HCT116 (cell line): ENCODE measurements at regions not wholly inside any gene's neighbourhood (a gene's known extent, or its start where the extent isn't known, plus 50 kb on each side); places are given as distances from the start of the nearest gene placed in this dataset.

Experiments used
- ATAC-seq: fragments of 200-7000 bp; cut with Tn5 transposase; 2 replicates; pipeline ENCODE4 v1.9.1; 2020; ENCODE audit warnings: mild to moderate bottlenecking, moderate library complexity
- BruUV-seq: library from RNA; stranded (reverse); fragments of 400-500 nt; replicated peaks from 2 replicates; lab custom pipeline; 2021; lab: Mats Ljungman, UMichigan
- CTCF ChIA-PET: fragments of 300-600 bp; sonication (Branson Sonifier 250); formaldehyde crosslinking; loops from one replicate; lab custom pipeline; 2021; ENCODE audit warnings: antibody characterized with exemption; lab: Charles Lee
- POLR2A ChIA-PET: fragments of 300-600, 350-600 bp; sonication (Branson Sonifier 250); formaldehyde crosslinking; loops from one replicate; lab custom pipeline; 2021; ENCODE audit warnings: antibody characterized with exemption; lab: Charles Lee
- RAD21 ChIA-PET, 2 experiments: fragments of 300-600 bp; sonication (Branson Sonifier 250); formaldehyde crosslinking; loops; one replicate each; lab custom pipeline; 2023; ENCODE audit warnings: low total read pairs in 2 of 2; ENCODE audit not compliant: uncharacterized antibody in 2 of 2, unreplicated experiment in 2 of 2, low non-redundant PET in 1 of 2; lab: Charles Lee
- DNase-seq: peaks from one replicate; pipeline ENCODE4 v3.0.0-alpha.2; 2010; ENCODE audit warnings: low read depth, low spot score
- H2AFZ ChIP-seq: fragments of 200-600 bp; shearing (Covaris generic), sonication (generic); 2 replicates; pipeline ENCODE4 v1.6.1; 2017; ENCODE audit warnings: low read depth, mixed run types, mixed read lengths, antibody characterized with exemption, low read length; ENCODE audit not compliant: poor library complexity, severe bottlenecking
- H3K27ac ChIP-seq: 2 replicates; pipeline ENCODE4 v1.5.1; 2012; ENCODE audit warnings: low read depth, low read length
- H3K27me3 ChIP-seq: fragments of 200-600 bp; sonication (generic); 2 replicates; pipeline ENCODE4 v1.6.1; 2016; ENCODE audit warnings: mixed run types, low read length, mixed read lengths; ENCODE audit not compliant: insufficient read depth
- H3K36me3 ChIP-seq, 2 experiments: fragments of 200-500 bp in 1 of 2; fragments of 200-600 bp in 1 of 2; sonication (Bioruptor generic) in 1 of 2; sonication (generic) in 1 of 2; 2 replicates each; pipeline versions ENCODE4 v1.5.1 to v1.6.1; 2014 to 2016; ENCODE audit warnings: low read length in 2 of 2, inconsistent platforms in 1 of 2, mixed read lengths in 1 of 2, mixed run types in 1 of 2; ENCODE audit not compliant: insufficient read depth in 2 of 2, control insufficient read depth in 1 of 2
- H3K4me1 ChIP-seq, 2 experiments: fragments of 200-600 bp in 1 of 2; sonication (generic) in 1 of 2; 2 replicates each; pipeline versions ENCODE4 v1.5.1 to v1.6.1; 2012 to 2017; ENCODE audit warnings: low read length in 2 of 2, inconsistent platforms in 1 of 2, mild to moderate bottlenecking in 1 of 2, mixed read lengths in 1 of 2, mixed run types in 1 of 2, moderate library complexity in 1 of 2; ENCODE audit not compliant: insufficient read depth in 2 of 2, control insufficient read depth in 1 of 2
- H3K4me2 ChIP-seq: fragments of 200-600 bp; sonication (generic); 2 replicates; pipeline ENCODE4 v1.6.1; 2017; ENCODE audit warnings: mixed run types, low read length, mixed read lengths
- H3K4me3 ChIP-seq, 2 experiments: fragments of 200-600 bp in 1 of 2; sonication (generic) in 1 of 2; replicated peaks in 1 of 2; 2 replicates each; pipeline ENCODE4 v1.5.1; 2011 to 2016; ENCODE audit warnings: low read length in 2 of 2, control low read depth in 1 of 2, low read depth in 1 of 2, mild to moderate bottlenecking in 1 of 2, mixed read lengths in 1 of 2, mixed run types in 1 of 2
- H3K79me2 ChIP-seq: fragments of 200-600 bp; sonication (generic); 2 replicates; pipeline ENCODE4 v1.6.1; 2017; ENCODE audit warnings: mild to moderate bottlenecking, mixed run types, low read length, moderate library complexity, mixed read lengths; ENCODE audit not compliant: insufficient read depth
- H3K9ac ChIP-seq: fragments of 200-600 bp; sonication (generic); 2 replicates; pipeline ENCODE4 v1.6.1; 2016; ENCODE audit warnings: low read length, mixed read lengths
- H3K9me2 ChIP-seq: fragments of 200-600 bp; sonication (generic), shearing (Covaris generic); 2 replicates; pipeline ENCODE4 v1.6.1; 2017; ENCODE audit warnings: mixed run types, mild to moderate bottlenecking, moderate library complexity; ENCODE audit not compliant: insufficient read depth
- H3K9me3 ChIP-seq, 2 experiments: fragments of 200-500 bp in 1 of 2; fragments of 200-600 bp in 1 of 2; sonication (Bioruptor generic) in 1 of 2; sonication (generic) in 1 of 2; 2 replicates each; pipeline ENCODE4 v1.6.1; 2014 to 2017; ENCODE audit warnings: low read length in 2 of 2, mixed read lengths in 2 of 2, inconsistent platforms in 1 of 2, low read depth in 1 of 2, mild to moderate bottlenecking in 1 of 2, mixed run types in 1 of 2, moderate library complexity in 1 of 2; ENCODE audit not compliant: control insufficient read depth in 1 of 2, insufficient read depth in 1 of 2
- H4K20me1 ChIP-seq: fragments of 200-600 bp; sonication (generic), shearing (Covaris generic); 2 replicates; pipeline ENCODE4 v1.6.1; 2017; ENCODE audit warnings: mixed run types, mild to moderate bottlenecking, moderate library complexity; ENCODE audit not compliant: insufficient read depth
- ATF3 ChIP-seq: IDR thresholded peaks from 2 replicates; pipeline ENCODE4 v1.6.1; 2012
- CBX3 ChIP-seq: IDR thresholded peaks from 2 replicates; pipeline ENCODE4 v1.6.1; 2012; ENCODE audit warnings: low read depth
- CEBPB ChIP-seq: IDR thresholded peaks from 2 replicates; pipeline ENCODE4 v1.6.1; 2012; ENCODE audit warnings: low read depth
- EGR1 ChIP-seq: IDR thresholded peaks from 2 replicates; pipeline ENCODE4 v1.6.1; 2012; ENCODE audit warnings: low read depth
- ELF1 ChIP-seq: IDR thresholded peaks from 2 replicates; pipeline ENCODE4 v1.6.1; 2012; ENCODE audit warnings: low read depth, borderline replicate concordance
- EZH2 ChIP-seq: fragments of 200-600 bp; sonication (generic); IDR thresholded peaks from 2 replicates; pipeline ENCODE4 v1.6.1; 2017; ENCODE audit warnings: antibody characterized with exemption, mixed run types
- EZH2phosphoT487 ChIP-seq: fragments of 200-600 bp; IDR thresholded peaks from 2 replicates; pipeline ENCODE4 v1.6.1; 2018; ENCODE audit warnings: antibody characterized with exemption, borderline replicate concordance
- FOSL1 ChIP-seq: IDR thresholded peaks from 2 replicates; pipeline ENCODE4 v1.6.1; 2012; ENCODE audit warnings: low read depth
- JUND ChIP-seq: IDR thresholded peaks from 2 replicates; pipeline ENCODE4 v1.6.1; 2012
- POLR2AphosphoS5 ChIP-seq: IDR thresholded peaks from 2 replicates; pipeline ENCODE4 v1.6.1; 2011; ENCODE audit warnings: mild to moderate bottlenecking, low read depth, low read length, moderate library complexity
- SIN3A ChIP-seq: IDR thresholded peaks from 2 replicates; pipeline ENCODE4 v1.6.1; 2012; ENCODE audit warnings: low read depth
- TCF7L2 ChIP-seq: IDR thresholded peaks from 2 replicates; pipeline ENCODE4 v1.7.0; 2011; ENCODE audit warnings: borderline replicate concordance, inconsistent platforms; ENCODE audit not compliant: insufficient read depth, insufficient read length; ENCODE audit errors: extremely low read depth
- ZFX ChIP-seq: fragments of 450-650 bp; IDR thresholded peaks from 2 replicates; pipeline ENCODE4 v1.6.1; 2017
- intact Hi-C: fragments of 100-400 bp; cut with micrococcal nuclease; formaldehyde crosslinking; loops from 2 replicates; pipeline ENCODE4 v1.10.0; 2022
- TF ChIP-seq, protein P1 (sequence below): IDR thresholded peaks from 2 replicates; pipeline ENCODE4 v1.6.1; 2011; ENCODE audit warnings: mild to moderate bottlenecking, low read length, moderate library complexity; ENCODE audit not compliant: insufficient replicate concordance; ENCODE audit errors: extremely low read depth
- TF ChIP-seq, protein P2 (sequence below): IDR thresholded peaks from 2 replicates; pipeline ENCODE4 v1.6.1; 2012; ENCODE audit warnings: low read depth

GRCh38 chr10:33536508-33536907, 202.0 kb upstream of the NRP1 start:
- no peak for ATAC-seq
- no peaks in the 10 kb centered on the region for H3K9me3 ChIP-seq
- no peaks in the 10 kb centered on the region for H3K4me1 ChIP-seq
- H3K36me3 ChIP-seq: no peaks in the 10 kb centered on the region
- H3K4me2 ChIP-seq: no peak overlapping the region
- no peak overlapping the region for H2AFZ ChIP-seq
- no peaks in the 10 kb centered on the region for H3K27me3 ChIP-seq
- POLR2A ChIA-PET: no interaction called here
- intact Hi-C loops: no loop called here
- CTCF ChIA-PET: no interaction called here
- no peaks in the 10 kb centered on the region for H3K79me2 ChIP-seq
- BruUV-seq: no TSS peak
- H3K9me2 ChIP-seq: no peaks in the 10 kb centered on the region
- no peak overlapping the region for H3K27ac ChIP-seq
- DNase-seq: no peak
- H4K20me1 ChIP-seq: no peaks in the 10 kb centered on the region
- TF ChIP-seq CEBPB (no peak), ATF3 (no peak), CBX3 (no peak), POLR2AphosphoS5 (no peak), EZH2 (no peak), EGR1 (no peak), ELF1 (no peak)
- TF ChIP-seq, protein P1, sequence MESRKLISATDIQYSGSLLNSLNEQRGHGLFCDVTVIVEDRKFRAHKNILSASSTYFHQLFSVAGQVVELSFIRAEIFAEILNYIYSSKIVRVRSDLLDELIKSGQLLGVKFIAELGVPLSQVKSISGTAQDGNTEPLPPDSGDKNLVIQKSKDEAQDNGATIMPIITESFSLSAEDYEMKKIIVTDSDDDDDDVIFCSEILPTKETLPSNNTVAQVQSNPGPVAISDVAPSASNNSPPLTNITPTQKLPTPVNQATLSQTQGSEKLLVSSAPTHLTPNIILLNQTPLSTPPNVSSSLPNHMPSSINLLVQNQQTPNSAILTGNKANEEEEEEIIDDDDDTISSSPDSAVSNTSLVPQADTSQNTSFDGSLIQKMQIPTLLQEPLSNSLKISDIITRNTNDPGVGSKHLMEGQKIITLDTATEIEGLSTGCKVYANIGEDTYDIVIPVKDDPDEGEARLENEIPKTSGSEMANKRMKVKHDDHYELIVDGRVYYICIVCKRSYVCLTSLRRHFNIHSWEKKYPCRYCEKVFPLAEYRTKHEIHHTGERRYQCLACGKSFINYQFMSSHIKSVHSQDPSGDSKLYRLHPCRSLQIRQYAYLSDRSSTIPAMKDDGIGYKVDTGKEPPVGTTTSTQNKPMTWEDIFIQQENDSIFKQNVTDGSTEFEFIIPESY: no peak
- RAD21 ChIA-PET: no interaction called here
- H3K4me3 ChIP-seq: no peak overlapping the region
- no peak overlapping the region for H3K9ac ChIP-seq

DNA sequence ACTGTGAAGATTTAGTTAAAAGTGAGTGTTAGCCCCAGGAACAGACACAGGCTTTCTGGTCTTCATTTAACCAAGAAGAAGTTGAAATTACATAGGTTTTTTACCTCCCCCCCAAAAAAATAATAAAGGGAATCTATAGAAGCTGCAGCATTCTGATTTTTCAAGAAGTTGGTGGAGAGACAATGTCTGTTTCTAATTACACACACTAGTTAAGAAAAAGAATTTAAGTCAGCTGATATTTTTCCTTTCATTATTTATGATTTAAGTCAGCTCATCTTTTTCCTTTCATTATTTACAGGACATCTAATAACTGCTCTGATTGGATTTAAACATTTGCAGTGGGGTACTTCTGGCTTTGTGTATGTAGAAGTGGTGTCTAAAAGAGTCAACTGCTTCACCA, 201.4 kb upstream of the NRP1 start:
- H3K9me2 ChIP-seq: no peaks in the 10 kb centered on the region
- H3K9ac ChIP-seq: no peak overlapping the region
- no peak for DNase-seq
- ChIA-PET CTCF (interaction anchor here (0.6 kb wide), 1 partner anchor 68 kb away, joined by 3 read pairs; no protein-coding TSS in a partner anchor), RAD21 (no interaction called here), POLR2A (no interaction called here)
- H3K9me3 ChIP-seq: no peaks in the 10 kb centered on the region
- no peaks in the 10 kb centered on the region for H3K36me3 ChIP-seq
- no peaks in the 10 kb centered on the region for H4K20me1 ChIP-seq
- H3K4me1 ChIP-seq: no peaks in the 10 kb centered on the region
- H3K27ac ChIP-seq: no peak overlapping the region
- H3K79me2 ChIP-seq: no peaks in the 10 kb centered on the region
- no peak overlapping the region for H3K4me2 ChIP-seq
- H2AFZ ChIP-seq: no peak overlapping the region
- no TSS peak for BruUV-seq
- no peak overlapping the region for H3K4me3 ChIP-seq
- no peak for ATAC-seq
- no peaks in the 10 kb centered on the region for H3K27me3 ChIP-seq
- intact Hi-C loops: no loop called here
- TF ChIP-seq TCF7L2: no peak
- no peak for TF ChIP-seq FOSL1
- no peak for TF ChIP-seq EGR1
- TF ChIP-seq JUND: no peak
- no peak for TF ChIP-seq ELF1
- TF ChIP-seq SIN3A: no peak
- TF ChIP-seq EZH2: no peak
- TF ChIP-seq, protein P2, sequence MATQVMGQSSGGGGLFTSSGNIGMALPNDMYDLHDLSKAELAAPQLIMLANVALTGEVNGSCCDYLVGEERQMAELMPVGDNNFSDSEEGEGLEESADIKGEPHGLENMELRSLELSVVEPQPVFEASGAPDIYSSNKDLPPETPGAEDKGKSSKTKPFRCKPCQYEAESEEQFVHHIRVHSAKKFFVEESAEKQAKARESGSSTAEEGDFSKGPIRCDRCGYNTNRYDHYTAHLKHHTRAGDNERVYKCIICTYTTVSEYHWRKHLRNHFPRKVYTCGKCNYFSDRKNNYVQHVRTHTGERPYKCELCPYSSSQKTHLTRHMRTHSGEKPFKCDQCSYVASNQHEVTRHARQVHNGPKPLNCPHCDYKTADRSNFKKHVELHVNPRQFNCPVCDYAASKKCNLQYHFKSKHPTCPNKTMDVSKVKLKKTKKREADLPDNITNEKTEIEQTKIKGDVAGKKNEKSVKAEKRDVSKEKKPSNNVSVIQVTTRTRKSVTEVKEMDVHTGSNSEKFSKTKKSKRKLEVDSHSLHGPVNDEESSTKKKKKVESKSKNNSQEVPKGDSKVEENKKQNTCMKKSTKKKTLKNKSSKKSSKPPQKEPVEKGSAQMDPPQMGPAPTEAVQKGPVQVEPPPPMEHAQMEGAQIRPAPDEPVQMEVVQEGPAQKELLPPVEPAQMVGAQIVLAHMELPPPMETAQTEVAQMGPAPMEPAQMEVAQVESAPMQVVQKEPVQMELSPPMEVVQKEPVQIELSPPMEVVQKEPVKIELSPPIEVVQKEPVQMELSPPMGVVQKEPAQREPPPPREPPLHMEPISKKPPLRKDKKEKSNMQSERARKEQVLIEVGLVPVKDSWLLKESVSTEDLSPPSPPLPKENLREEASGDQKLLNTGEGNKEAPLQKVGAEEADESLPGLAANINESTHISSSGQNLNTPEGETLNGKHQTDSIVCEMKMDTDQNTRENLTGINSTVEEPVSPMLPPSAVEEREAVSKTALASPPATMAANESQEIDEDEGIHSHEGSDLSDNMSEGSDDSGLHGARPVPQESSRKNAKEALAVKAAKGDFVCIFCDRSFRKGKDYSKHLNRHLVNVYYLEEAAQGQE: no peak
- no peak for TF ChIP-seq POLR2AphosphoS5
- TF ChIP-seq ZFX: no peak
- TF ChIP-seq EZH2phosphoT487: no peak
